ENCODE measurements at regions not wholly inside any gene's neighbourhood (a gene's known extent, or its start where the extent isn't known, plus 50 kb on each side); places are given as distances from the start of the nearest gene placed in this dataset.
"Not testable (repeated sequence)": the region's sequence is repeated elsewhere in the genome, so short reads cannot be mapped to it uniquely, and the experiment has no call there.

DNA sequence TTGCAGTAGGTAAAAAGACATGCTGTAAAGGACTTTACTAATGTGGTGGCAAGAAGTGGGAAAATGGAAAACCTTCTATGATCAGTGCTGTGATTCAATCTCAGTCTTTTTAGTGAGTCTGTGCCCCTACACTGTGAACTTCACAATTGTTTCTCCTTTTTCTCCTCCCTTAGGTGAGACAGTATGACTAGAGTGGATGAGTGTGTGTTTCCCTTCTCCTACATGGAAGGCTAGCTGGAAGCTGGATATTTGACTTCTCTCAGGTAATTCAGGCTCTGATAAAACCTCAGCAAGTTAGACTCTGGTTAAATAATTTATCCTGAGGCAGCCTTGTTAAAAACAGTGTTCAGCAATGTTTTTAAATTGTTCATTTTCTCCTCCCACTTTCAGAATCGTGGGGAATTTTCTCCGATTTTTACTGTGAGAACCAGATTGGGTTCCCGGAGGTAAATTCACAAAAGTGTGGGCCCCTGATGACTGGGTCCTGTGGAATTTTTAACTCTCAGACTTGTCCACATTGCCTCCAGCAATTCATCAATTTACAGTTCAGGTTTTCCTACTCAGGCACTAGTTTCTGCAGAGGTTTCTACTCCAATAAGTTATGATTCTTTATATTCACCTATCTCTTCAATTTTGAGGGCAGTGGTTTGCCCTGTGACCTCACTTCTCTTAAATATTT, 149.1 kb upstream of the PIK3R1 start:
- no peak for DNase-seq

GRCh38 chr5:68065321-68065720, 150.2 kb upstream of the PIK3R1 start:
- DNase-seq = not testable (repeated sequence)

DNA sequence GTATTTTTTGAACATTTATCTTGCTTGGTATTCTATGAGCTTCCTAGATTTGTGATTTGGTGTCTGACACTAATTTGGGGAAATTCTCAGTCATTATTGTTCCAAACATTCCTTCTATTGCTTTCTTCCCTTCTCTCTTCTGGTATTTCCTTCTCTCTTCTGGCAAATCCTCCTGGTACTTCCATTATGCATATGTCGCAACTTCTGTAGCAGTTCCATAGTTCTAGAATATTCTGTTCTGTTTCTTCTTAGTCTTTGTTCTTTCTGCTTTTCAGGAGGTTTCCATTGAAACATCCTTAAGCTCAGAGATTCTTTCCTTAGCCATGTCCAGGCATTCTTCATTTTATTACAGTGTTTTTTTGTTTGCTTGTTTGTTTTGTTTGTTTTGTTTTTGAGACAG, 155.2 kb upstream of the PIK3R1 start:
- DNase-seq = no peak

GRCh38 chr5:68057191-68057590, 158.4 kb upstream of the PIK3R1 start:
- DNase-seq = no peak

- no peak for DNase-seq
Observed at GRCh38 chr5:68055686-68056085, 159.9 kb upstream of the PIK3R1 start.

DNA sequence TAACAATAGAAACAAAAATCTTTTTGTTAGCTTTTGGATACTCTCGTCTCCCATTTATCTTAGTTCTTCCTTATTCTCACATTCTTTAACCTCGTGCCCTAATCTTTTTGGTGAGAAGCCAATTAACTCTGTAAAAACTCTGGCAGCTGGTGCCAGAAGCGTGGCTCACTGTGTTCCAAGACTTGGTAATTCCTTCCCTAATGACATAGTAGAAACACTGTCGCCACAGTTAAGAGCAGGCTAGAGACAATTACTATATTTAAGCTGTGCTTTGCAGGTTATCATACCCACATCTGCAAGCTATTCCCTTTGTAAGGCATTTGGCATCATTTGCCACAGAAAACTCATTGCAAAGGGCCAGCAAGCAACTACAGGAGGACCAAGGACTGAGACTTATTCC, 160.9 kb upstream of the PIK3R1 start:
- DNase-seq = no peak

DNA sequence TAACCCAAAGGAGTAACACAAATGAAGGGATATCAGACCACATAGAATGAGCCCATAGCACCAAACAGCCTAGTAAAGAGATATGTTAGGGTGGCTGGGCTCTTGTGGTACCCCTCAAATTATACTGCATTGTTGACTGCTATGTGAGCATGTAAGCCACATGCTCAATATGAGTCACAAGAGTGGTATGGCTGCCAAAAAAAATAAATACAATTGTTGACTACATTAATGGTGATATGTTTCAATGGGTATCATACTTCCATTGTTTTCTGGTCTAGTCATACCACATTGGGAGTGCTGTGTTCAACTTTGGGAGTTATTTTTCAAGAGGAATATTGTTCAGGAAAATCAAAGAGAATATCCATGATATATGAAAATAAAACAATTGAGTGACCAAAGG, 162.4 kb upstream of the PIK3R1 start:
- no peak for DNase-seq

- DNase-seq = no peak
Observed at GRCh38 chr5:68049053-68049713, 166.4 kb upstream of the PIK3R1 start.

DNA sequence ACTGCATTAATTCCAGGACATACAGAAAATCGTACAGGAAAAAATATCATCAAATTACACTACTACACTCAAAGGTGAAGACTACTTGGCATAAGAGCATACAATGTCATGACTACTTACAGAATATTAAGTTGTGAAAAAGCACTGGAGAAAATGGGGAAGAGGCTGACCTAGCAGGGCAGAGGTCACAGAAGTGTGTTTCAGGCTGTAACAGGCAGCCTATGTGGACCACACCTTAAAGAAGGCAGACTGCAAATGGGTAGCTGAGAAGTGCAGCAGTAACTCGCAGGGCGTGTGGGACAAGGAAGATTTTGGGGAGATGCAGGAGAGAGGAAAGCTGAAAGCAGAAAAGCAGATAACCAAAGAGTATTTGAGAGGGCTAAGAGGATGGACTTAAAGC, 167.0 kb upstream of the PIK3R1 start:
- DNase-seq = no peak

- not testable (repeated sequence) for DNase-seq
Observed at GRCh38 chr5:68048054-68048453, 167.5 kb upstream of the PIK3R1 start.

GRCh38 chr5:68047035-68047434, 168.5 kb upstream of the PIK3R1 start:
- no peak for DNase-seq

GRCh38 chr5:68046445-68046844, 169.1 kb upstream of the PIK3R1 start:
- no peak for DNase-seq

GRCh38 chr5:68041293-68041692, 174.3 kb upstream of the PIK3R1 start:
- DNase-seq = no peak

GRCh38 chr5:68037546-68037945, 178.0 kb upstream of the PIK3R1 start:
- DNase-seq = no peak

DNA sequence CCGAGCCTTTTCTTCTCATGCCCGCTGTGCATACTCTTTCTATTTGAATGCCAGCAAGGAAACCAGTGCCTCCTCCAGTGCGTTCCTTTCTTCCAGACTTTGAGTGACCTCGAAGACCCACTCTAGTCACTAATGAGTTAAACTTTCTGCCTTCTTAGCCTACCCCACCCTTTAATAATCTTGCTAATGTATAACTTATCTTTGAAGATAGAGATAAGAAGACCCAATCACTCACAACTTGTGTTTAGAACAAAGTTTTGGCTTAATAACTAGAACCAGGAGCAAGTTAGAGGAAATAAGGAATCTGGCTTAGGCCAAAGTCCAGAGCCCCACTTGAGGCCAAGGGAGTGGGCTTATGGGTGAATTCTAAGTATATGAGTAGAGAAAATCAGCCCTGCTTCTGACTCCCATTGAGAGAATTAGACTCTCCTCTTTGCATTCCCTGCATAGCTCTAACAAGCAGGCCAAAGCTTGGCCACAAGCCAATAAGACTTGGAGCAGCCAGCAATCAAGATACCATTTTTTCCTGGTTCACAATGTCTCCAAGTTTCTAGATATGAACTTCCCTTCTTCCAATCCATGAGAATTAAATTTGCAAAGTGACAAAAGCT, 181.5 kb upstream of the PIK3R1 start:
- DNase-seq = no peak

DNA sequence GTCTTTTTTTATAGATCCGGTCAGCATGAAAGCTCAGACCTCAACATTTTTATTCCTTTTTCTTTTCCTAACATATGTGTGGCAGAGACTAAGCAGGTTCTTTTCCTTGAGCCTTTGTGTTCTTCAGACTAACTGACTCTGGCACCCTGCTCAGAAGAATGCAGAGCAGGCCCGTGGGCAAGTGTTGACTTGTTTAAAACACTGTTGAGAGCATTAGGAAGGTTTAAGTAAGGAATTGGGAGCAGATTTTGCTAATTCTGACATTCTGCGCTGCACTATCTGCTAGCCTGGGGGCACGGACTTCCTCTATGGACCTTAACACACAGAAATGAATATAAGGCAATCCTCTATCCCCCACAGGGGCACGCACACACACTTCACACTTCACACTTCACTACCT, 182.5 kb upstream of the PIK3R1 start:
- no peak for DNase-seq

GRCh38 chr5:68032216-68032762, 183.3 kb upstream of the PIK3R1 start:
- DNase-seq = no peak

DNA sequence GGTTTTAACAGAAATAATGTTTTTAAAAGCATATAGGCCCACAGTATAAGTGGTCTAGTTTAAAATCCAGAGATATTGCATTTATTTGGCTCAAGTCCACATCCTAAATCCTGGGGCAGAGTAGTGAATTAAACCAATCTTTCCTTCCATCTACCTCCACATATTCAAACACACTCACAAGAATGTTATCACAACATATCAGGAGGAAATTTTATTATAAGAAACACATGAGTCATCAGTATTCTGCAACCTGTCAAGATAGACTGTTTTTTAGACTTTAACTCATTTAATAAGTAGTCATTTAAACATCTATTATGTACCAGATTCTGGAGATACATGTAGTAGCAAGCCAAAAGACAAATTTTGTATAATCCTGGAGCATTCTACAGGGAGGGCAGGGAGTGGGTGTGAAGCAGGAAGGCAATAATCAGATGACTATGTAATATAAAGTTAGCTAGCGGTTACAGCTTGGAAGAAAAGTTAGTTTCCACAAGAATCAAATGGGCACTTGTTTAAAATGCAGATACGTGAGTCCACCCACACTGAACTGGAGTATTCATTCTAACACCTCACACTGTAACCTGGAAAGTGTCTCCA, 187.3 kb upstream of the PIK3R1 start:
- no peak for DNase-seq

GRCh38 chr5:68027519-68027918, 188.0 kb upstream of the PIK3R1 start:
- DNase-seq = no peak

DNA sequence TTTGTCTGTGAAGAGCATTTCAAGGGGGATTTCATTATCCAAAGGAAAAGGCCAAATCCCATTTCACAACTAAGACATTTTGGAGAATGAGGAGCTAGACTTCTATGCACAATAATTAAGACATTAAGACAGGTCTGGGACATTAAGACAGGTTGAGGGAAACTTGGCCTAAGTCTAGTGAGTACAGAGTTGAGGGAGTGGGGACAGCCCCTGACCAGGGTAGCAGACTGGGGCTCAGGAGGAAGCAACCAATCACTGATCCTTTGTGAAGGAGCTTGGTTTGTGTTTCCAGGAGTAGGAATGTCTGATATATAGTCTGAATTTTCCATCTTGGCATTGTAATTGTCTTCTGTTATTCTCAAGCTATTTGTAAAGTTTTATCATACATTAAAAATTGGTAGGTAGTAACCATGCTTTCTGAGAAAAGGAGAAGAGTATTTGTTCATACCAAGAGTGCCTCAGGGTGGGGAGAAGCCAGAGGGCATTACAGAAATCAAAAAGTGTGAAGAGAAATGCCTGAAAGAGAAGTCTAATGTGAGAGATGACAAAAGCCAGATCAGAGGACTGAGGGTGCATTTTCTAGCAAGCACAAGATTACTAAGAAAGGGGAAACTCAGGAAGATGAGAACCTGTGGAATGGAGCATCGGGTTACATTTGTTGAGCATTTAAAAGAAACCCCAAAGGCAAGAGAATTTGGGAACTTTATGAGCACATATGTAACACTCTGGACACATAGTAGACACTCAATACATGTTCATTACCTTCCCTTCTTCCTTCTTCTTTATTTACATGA, 189.3 kb upstream of the PIK3R1 start:
- no peak for DNase-seq

GRCh38 chr5:68024426-68024825, 191.1 kb upstream of the PIK3R1 start:
- no peak for DNase-seq

GRCh38 chr5:68021916-68022315, 193.6 kb upstream of the PIK3R1 start:
- DNase-seq = no peak

GRCh38 chr5:68021227-68021626, 194.3 kb upstream of the PIK3R1 start:
- DNase-seq = no peak
